Lower lobe of right lung (tissue), 2 donors: ENCODE measurements at regions not wholly inside any gene's neighbourhood (a gene's known extent, or its start where the extent isn't known, plus 50 kb on each side); places are given as distances from the start of the nearest gene placed in this dataset.

Experiments
- ATAC-seq, 2 donors: fragments of 200-7000 bp; cut with Tn5 transposase; one replicate each; pipeline ENCODE4 v1.9.1; 2020 to 2022; ENCODE audit warnings: mild to moderate bottlenecking in 2 of 2, moderate library complexity in 2 of 2
- DNase-seq: peaks from one replicate; pipeline ENCODE4 v3.0.0-alpha.2; 2020
- H3K27ac ChIP-seq: fragments of 200-600 bp; one replicate; pipeline ENCODE4 v1.8.0; 2022
- H3K27me3 ChIP-seq: fragments of 200-600 bp; one replicate; pipeline ENCODE4 v1.8.0; 2022; ENCODE audit warnings: low read depth
- H3K36me3 ChIP-seq: fragments of 200-600 bp; one replicate; pipeline ENCODE4 v1.8.0; 2022; ENCODE audit warnings: mild to moderate bottlenecking
- H3K4me1 ChIP-seq: fragments of 200-600 bp; one replicate; pipeline ENCODE4 v1.8.0; 2022
- H3K4me3 ChIP-seq: fragments of 200-600 bp; one replicate; pipeline ENCODE4 v1.8.0; 2022; ENCODE audit warnings: mild to moderate bottlenecking
- H3K9me3 ChIP-seq: fragments of 200-600 bp; one replicate; pipeline ENCODE4 v1.8.0; 2022
- CTCF ChIP-seq: fragments of 200-600 bp; IDR thresholded peaks from one replicate; pipeline ENCODE4 v1.8.0; 2022; ENCODE audit warnings: antibody characterized with exemption, mild to moderate bottlenecking
- intact Hi-C: fragments of 100-400 bp; cut with DNase I; formaldehyde crosslinking; loops from one replicate; pipeline ENCODE4 v1.11.0; 2022
- donor health status: DM: no; HTN: yes; CAD: no; lungs with severe emphysema.

DNA sequence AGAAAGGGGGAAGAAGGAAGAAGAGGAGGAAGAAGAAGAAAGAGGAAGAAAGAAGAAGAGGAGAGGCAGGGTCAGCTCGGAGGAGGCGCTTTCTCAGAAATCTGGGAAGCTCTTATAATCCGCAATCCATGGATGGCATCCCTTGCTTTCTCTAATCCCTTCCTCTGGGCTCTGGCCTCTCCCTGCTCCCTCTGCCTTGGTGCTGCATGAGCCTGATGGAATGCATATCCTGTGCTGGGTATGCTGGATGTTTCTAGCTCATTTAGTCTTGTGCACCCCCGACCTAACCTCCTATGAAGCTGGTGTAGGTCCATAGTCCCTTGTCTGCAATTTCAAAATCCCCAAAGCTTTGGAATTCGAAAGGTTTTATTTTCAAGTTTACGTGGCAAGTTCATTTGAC, 94.2 kb upstream of the MYL2 start:
- peaks cover 7% of the 10 kb centered on the region for H3K27me3 ChIP-seq
- no peak for ATAC-seq
- no peak overlapping the region for H3K27ac ChIP-seq
- DNase-seq = no peak
- no peaks in the 10 kb centered on the region for H3K4me1 ChIP-seq
- H3K36me3 ChIP-seq = no peaks in the 10 kb centered on the region
- H3K4me3 ChIP-seq = no peak overlapping the region
- no peaks in the 10 kb centered on the region for H3K9me3 ChIP-seq
- intact Hi-C loops = no loop called here
- TF ChIP-seq CTCF = no peak

- Histone ChIP-seq H3K27me3 (peaks cover 11% of the 10 kb centered on the region), H3K4me3 (no peak overlapping the region), H3K27ac (no peak overlapping the region), H3K36me3 (no peaks in the 10 kb centered on the region), H3K9me3 (no peaks in the 10 kb centered on the region), H3K4me1 (no peaks in the 10 kb centered on the region)
- TF ChIP-seq CTCF = no peak
- DNase-seq = no peak
- intact Hi-C loops = no loop called here
- no peak for ATAC-seq
These were observed 92.5 kb upstream of the MYL2 start for GRCh38 chr12:111012918-111013317.

DNA sequence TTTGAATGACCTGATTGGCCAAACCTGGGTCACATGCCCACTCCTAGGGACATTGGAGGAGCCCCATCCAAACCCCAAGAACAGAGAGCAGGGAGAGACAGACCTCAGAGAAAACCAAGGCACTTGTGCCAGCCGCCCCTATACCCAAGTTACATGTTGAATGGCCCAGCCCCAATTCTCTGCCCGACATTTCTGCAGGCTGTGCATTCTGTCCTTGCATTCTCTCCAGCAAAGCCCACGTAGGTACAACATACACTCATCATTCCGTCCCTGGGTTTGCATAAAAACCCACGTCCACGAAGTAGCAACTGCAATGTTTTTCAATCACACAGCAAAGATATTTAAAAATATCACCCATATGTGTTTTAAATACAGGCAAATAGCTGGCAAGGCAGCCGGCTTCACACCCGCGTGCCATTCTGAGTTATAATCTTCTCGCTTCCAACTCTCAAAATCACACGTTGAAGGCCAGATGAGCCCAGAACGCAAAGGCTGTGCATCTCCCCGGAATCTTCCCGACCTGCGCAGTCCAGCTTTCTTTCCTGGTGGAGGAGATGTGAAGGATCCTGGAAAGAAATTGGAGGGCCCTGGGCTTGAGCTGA, 91.7 kb upstream of the MYL2 start:
- intact Hi-C loops = no loop called here
- no peak for TF ChIP-seq CTCF
- no peak for ATAC-seq
- DNase-seq = no peak
- Histone ChIP-seq H3K27ac (no peak overlapping the region), H3K9me3 (no peaks in the 10 kb centered on the region), H3K36me3 (no peaks in the 10 kb centered on the region), H3K27me3 (peaks cover 11% of the 10 kb centered on the region), H3K4me3 (no peak overlapping the region), H3K4me1 (no peaks in the 10 kb centered on the region)

GRCh38 chr12:111010916-111011657, 90.7 kb upstream of the MYL2 start:
- Histone ChIP-seq H3K4me1 (no peaks in the 10 kb centered on the region), H3K4me3 (no peak overlapping the region), H3K27me3 (peaks cover 15% of the 10 kb centered on the region), H3K36me3 (no peaks in the 10 kb centered on the region), H3K9me3 (no peaks in the 10 kb centered on the region), H3K27ac (no peak overlapping the region)
- intact Hi-C loops = no loop called here
- no peak for DNase-seq
- ATAC-seq = no peak
- TF ChIP-seq CTCF = no peak

GRCh38 chr12:111010061-111010460, 89.7 kb upstream of the MYL2 start:
- H3K27me3 ChIP-seq = peaks cover 13% of the 10 kb centered on the region
- H3K4me1 ChIP-seq = no peaks in the 10 kb centered on the region
- H3K27ac ChIP-seq = no peak overlapping the region
- no peaks in the 10 kb centered on the region for H3K9me3 ChIP-seq
- H3K4me3 ChIP-seq = no peak overlapping the region
- H3K36me3 ChIP-seq = no peaks in the 10 kb centered on the region
- intact Hi-C loops = no loop called here
- no peak for DNase-seq
- ATAC-seq = no peak
- TF ChIP-seq CTCF = no peak
